Parathyroid adenoma (tissue), 2 donors: ENCODE measurements at regions not wholly inside any gene's neighbourhood (a gene's known extent, or its start where the extent isn't known, plus 50 kb on each side); places are given as distances from the start of the nearest gene placed in this dataset.
A peak's percentile ranks its signal among the peaks of the same experiment; 100 is the strongest.

Experiments
- H2AFZ ChIP-seq: fragments of 300-600 bp; sonication (generic); one replicate; pipeline ENCODE4 v1.7.0; 2017; ENCODE audit warnings: antibody characterized with exemption, mild to moderate bottlenecking
- H3K27ac ChIP-seq: fragments of 300-600 bp; sonication (generic); one replicate; pipeline ENCODE4 v1.7.0; 2017
- H3K27me3 ChIP-seq: fragments of 300-600 bp; sonication (generic); one replicate; pipeline ENCODE4 v1.7.0; 2017; ENCODE audit warnings: low read length; ENCODE audit not compliant: control insufficient read depth, insufficient read depth
- H3K36me3 ChIP-seq: fragments of 300-600 bp; sonication (generic); one replicate; pipeline ENCODE4 v1.7.0; 2017; ENCODE audit warnings: low read length; ENCODE audit not compliant: control insufficient read depth, insufficient read depth
- H3K4me1 ChIP-seq: fragments of 300-600 bp; sonication (generic); one replicate; pipeline ENCODE4 v1.7.0; 2017; ENCODE audit warnings: control low read depth
- H3K4me2 ChIP-seq: fragments of 300-600 bp; sonication (generic); one replicate; pipeline ENCODE4 v1.7.0; 2017; ENCODE audit warnings: low read length
- H3K4me3 ChIP-seq: fragments of 300-600 bp; sonication (generic); one replicate; pipeline ENCODE4 v1.7.0; 2017; ENCODE audit warnings: low read depth, low read length
- H3K79me2 ChIP-seq: fragments of 300-600 bp; sonication (generic); one replicate; pipeline ENCODE4 v1.7.0; 2017; ENCODE audit warnings: control low read depth
- H3K9ac ChIP-seq: fragments of 300-600 bp; sonication (generic); one replicate; pipeline ENCODE4 v1.7.0; 2017; ENCODE audit warnings: mild to moderate bottlenecking
- H3K9me3 ChIP-seq: fragments of 300-600 bp; sonication (generic); one replicate; pipeline ENCODE4 v1.7.0; 2017; ENCODE audit warnings: low read length; ENCODE audit not compliant: control insufficient read depth
- TF ChIP-seq, protein P1 (sequence below): fragments of 300-600 bp; sonication (generic); IDR thresholded peaks from one replicate; pipeline ENCODE4 v1.7.0; 2017; ENCODE audit warnings: antibody characterized with exemption, mild to moderate bottlenecking
- donor health status: primary hyperparathyroidism.

DNA sequence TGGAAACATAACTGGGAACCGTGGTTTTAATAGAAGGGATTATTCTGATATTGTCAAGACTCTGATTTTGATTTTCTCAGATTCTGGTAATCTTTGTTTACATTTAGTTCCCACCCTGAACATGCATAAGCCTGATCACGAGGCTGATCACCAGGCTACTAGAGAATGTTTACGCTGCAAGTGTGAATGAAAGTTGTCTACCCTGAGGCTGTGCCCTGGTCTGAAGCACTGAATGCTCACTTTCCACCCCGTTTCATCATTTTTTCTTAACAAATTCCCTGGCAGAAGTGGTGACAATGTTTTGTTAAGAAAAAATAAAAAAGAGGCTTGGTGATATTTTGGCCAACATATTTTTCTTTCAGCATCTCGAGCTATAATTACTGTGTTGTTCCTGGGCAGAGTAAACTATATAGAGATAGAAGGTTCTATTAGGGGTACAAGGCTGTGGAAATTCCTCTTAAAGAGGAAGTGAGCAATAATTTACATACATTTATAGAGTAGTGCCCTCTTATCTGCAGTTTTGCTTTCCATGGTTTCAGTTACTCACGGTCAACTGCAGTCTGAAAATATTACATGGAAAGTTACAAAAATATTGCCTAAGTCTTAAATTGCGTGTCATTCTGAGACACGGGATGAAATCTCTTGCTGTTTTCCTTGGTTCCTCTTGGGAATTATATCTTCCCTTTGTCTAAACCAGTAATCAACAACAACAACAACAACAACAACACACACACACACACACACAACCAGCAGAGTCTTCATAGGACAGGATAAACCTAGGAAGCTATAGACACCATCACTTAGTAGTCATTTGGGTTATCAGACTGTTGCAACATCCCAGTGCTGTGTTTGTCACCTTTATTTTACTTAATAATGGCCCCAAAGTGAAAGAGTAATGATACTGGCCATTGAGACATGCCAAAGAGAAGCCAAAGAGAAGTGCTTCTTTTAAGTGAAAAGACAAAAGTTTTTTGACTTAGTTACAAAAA, 566.6 kb upstream of the CITED2 start:
- Histone ChIP-seq H3K27me3 (no peaks in the 10 kb centered on the region), H3K27ac (peak overlapping the region; percentile 91), H3K4me3 (no peak overlapping the region), H3K9me3 (no peaks in the 10 kb centered on the region), H3K79me2 (no peaks in the 10 kb centered on the region), H3K9ac (no peak overlapping the region), H3K4me1 (peaks cover 38% of the 10 kb centered on the region), H3K36me3 (no peaks in the 10 kb centered on the region), H3K4me2 (peak overlapping the region; percentile 30), H2AFZ (peak overlapping the region; percentile 58)
- TF ChIP-seq, protein P1, sequence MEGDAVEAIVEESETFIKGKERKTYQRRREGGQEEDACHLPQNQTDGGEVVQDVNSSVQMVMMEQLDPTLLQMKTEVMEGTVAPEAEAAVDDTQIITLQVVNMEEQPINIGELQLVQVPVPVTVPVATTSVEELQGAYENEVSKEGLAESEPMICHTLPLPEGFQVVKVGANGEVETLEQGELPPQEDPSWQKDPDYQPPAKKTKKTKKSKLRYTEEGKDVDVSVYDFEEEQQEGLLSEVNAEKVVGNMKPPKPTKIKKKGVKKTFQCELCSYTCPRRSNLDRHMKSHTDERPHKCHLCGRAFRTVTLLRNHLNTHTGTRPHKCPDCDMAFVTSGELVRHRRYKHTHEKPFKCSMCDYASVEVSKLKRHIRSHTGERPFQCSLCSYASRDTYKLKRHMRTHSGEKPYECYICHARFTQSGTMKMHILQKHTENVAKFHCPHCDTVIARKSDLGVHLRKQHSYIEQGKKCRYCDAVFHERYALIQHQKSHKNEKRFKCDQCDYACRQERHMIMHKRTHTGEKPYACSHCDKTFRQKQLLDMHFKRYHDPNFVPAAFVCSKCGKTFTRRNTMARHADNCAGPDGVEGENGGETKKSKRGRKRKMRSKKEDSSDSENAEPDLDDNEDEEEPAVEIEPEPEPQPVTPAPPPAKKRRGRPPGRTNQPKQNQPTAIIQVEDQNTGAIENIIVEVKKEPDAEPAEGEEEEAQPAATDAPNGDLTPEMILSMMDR: no peak

DNA sequence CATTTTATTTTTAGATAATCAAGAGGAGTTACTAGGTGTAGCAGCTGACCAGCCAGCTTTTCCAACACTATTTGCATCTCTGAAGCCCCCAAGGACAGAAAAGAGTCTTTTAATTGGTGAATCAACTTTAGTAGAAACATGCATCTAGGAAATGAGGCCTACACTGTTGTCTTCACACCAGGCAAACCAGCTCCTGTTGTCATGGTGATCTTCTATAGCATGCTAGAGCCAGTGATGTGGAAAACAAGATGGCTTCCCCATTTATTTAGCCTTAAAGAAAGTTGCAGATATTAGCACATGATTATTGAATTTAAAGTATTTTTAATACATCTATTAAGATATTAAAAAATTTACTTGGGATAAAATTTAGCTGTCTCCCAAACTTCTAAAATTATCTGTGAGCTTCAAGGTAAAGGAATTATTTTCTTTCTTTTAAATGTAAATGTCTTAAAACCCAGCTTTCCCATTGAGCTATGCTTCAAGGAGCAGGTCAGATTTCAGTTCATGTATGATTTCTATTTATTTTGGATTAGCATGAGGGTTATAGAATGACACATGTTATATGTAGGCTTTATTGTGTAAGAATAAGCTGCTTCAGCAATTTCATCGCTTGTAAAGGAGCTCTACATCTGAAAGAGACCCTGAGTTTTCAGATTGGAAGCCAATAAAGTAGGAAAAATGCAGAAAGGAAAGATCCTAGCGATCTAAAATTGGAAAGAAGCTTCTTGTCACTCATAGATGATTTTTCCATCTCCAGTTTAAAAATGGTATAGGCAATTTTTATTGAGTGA, 564.9 kb upstream of the CITED2 start:
- TF ChIP-seq, protein P1: no peak
- Histone ChIP-seq H3K9ac (no peak overlapping the region), H2AFZ (peak overlapping the region; percentile 56), H3K79me2 (no peaks in the 10 kb centered on the region), H3K36me3 (no peaks in the 10 kb centered on the region), H3K27me3 (no peaks in the 10 kb centered on the region), H3K27ac (peak overlapping the region; percentile 91), H3K4me3 (no peak overlapping the region), H3K9me3 (no peaks in the 10 kb centered on the region), H3K4me2 (no peak overlapping the region), H3K4me1 (peaks cover 35% of the 10 kb centered on the region)

DNA sequence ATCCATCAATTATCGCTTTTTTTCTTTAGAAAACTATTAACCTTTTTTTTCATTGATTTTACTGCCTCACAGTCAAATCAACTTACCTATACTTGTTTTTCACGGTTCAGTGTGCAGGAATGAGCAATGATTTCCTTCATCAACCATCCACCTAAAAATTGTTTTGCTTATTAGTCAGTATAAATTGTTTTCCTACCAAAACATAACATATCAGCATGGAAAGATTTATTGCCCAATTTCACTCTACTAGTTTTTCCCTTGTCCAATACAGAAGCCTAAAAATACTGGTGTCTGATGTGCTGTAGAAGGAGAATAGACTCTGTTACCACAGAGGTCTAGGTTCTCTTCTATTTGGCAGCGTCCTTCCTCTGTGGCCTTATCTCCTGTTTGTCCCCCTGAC, 558.2 kb upstream of the CITED2 start:
- Histone ChIP-seq H3K79me2 (no peaks in the 10 kb centered on the region), H3K9me3 (no peaks in the 10 kb centered on the region), H3K4me2 (no peak overlapping the region), H3K27me3 (no peaks in the 10 kb centered on the region), H3K27ac (peak overlapping the region; percentile 20), H3K4me1 (peaks cover 21% of the 10 kb centered on the region), H3K9ac (no peak overlapping the region), H2AFZ (peak overlapping the region; percentile 62), H3K36me3 (no peaks in the 10 kb centered on the region), H3K4me3 (no peak overlapping the region)
- TF ChIP-seq, protein P1: no peak

DNA sequence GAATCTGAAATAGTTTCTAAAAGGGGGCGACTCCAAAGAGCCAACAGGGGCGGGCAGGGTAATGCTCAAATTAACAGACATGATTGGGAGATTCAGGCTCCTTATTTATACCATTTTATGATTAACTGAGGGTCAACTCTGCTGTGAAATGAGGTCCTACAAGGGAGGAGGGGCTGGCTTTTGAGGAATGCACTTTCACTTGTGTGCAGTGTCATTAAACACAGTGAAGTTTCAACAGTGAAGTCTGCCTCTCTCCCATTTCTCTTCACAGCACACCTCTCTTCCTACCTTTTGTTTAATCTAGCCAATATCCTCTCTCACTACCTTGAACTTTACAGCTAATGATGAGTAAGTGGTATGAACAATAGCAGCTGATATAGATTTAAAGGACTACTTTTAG, 557.3 kb upstream of the CITED2 start:
- Histone ChIP-seq H3K4me1 (peaks cover 30% of the 10 kb centered on the region), H3K27ac (no peak overlapping the region), H3K27me3 (no peaks in the 10 kb centered on the region), H3K9ac (no peak overlapping the region), H3K4me3 (no peak overlapping the region), H2AFZ (peak overlapping the region; percentile 49), H3K9me3 (no peaks in the 10 kb centered on the region), H3K4me2 (no peak overlapping the region), H3K79me2 (no peaks in the 10 kb centered on the region), H3K36me3 (no peaks in the 10 kb centered on the region)
- TF ChIP-seq, protein P1: no peak
